GM19328 (cell line): ENCODE measurements at regions not wholly inside any gene's neighbourhood (a gene's known extent, or its start where the extent isn't known, plus 50 kb on each side); places are given as distances from the start of the nearest gene placed in this dataset.
"Not testable (repeated sequence)": the region's sequence is repeated elsewhere in the genome, so short reads cannot be mapped to it uniquely, and the experiment has no call there.

Source experiments
- ATAC-seq: cut with Tn5 transposase; IDR thresholded peaks from one replicate; pipeline ENCODE4 v1.9.1; 2021; ENCODE audit warnings: mild to moderate bottlenecking, moderate library complexity; ENCODE audit not compliant: unreplicated experiment

DNA sequence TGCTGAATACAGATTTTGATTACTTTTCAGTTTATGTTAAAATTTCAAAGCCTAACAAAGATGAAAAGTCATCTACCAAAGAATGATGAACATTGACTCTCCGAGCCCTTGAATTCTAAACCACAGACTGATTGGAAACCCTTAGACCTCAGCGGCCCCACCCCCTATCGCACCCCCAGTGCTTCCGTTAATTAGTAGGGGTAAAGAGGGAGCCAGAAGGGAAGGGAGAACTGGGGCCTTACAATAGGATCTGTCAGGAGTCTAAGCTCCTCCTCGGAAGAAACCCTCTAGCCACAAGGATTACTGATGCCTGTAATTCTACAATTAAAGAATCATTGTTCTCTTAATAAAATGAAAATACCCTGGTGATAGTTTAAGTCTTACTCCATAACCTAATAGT is 79.7 kb upstream of the JARID2 start:
- no peak for ATAC-seq

DNA sequence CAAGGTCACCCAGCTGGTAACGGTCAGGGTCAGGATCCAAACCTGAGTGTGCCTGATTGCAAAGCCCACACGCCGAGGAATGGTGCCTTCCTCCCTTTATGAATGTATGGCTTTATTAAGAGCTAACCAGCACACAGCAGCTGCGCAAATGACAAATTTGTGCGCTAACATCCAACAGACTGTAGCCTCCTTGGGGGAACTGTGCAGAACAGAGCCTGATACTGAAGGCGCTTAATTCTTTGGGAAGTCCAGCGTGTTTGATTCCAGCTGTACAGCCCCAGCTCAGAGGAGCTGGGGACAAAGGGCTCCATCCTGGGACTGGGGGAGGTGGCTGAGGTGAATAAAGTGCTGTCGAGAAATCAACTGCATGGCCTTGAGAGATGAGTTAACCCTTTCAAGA is 75.7 kb upstream of the JARID2 start:
- no peak for ATAC-seq

DNA sequence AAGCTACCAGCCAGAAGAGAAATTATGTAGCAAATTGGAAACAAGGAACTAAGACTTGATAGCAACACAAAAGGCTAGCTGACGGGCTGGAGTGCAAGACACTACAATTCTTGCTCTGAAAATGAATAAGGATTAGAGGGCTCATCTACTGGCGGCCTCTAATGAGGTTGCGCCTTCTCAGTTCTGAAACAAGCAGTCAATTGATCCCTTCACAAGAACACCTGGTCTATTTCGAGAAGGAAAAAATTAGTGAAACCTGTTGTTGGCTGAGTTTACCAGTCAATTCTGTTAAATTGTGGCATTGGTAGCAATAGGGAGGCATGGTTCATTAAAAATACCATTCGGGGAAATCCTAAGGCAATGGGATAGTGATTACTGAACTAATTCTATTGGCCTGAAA is 74.8 kb upstream of the JARID2 start:
- no peak for ATAC-seq

DNA sequence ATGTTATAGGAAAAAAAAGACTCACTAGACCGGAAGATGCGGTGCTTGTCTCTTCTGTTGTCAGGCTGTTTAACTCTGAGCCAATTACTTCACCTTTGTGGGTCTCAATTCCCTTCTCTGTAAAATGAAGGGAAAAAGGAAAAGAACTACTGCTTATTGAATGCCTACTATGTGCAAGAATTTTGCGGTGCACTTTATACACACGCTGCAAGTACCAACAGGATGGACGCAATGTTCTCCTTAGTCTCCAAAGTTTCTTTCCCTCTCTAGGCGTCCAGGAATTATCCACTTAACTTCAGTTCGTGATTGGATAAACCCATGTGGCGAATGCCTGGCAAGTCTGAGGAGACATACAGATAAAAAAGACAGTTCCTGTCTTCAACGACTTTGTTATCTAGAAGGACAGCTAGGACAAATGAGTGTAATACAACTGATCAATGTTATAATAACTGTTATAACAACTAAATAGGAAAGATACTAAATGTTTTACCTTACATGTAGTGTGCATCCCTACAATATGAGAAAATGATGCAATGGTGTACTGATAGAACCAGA is 69.0 kb upstream of the JARID2 start:
- ATAC-seq, result no peak

DNA sequence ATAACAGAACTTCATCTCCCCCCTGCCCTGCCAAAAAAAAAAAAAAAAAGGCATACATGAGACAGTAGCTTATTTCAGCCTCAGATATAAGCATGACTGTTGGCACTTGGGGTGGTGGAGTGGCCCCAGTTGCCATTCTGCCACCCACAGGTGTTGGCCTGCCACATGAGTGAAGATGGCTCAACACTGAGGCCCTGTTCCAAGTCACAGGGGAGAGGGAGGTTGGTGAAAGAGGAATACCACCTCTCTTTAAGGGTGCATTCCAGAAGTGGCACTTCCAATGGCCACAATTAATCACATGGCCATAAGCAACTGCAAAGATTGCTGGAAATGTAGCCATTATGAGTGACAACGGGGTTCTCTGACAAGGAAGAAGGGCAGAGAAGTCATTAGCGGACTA is 61.9 kb upstream of the JARID2 start:
- ATAC-seq, result no peak

DNA sequence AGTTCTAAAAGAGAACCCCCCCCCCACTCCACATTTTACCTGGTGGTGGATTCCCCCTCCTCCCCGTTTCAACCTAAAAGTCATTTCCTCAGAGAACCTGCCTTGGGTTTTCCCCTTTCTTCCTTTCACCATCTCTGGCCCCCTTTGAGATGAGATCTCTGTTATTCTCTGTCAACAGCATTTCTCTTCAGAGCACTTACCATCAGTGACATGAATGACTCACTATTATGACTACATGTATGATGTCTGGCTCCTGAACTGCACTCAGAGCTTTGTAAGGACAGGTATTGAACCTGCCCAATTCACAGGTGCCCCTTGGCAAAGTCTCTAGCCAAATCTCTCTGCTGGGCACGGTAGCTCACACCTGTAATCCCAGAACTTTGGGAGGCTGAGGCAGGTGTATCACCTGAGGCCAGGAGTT is 61.4 kb upstream of the JARID2 start:
- no peak for ATAC-seq

DNA sequence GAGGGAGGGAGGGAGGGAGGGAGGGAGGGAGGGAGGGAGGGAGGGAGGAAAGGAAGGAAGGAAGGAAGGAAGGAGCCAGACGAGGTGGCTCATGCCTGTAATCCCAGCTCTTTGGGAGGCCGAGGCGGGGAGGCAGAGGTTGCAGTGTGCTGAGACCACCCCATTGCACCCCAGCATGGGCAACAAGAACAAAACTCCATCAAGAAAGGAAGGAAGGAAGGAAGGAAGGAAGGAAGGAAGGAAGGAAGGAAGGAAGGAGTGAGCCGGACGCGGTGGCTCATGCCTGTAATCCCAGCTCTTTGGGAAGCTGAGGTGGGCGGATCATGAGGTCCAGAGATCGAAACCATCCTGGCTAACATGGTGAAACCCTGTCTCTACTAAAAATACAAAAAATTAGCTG is 60.8 kb upstream of the JARID2 start:
- not testable (repeated sequence) for ATAC-seq

DNA sequence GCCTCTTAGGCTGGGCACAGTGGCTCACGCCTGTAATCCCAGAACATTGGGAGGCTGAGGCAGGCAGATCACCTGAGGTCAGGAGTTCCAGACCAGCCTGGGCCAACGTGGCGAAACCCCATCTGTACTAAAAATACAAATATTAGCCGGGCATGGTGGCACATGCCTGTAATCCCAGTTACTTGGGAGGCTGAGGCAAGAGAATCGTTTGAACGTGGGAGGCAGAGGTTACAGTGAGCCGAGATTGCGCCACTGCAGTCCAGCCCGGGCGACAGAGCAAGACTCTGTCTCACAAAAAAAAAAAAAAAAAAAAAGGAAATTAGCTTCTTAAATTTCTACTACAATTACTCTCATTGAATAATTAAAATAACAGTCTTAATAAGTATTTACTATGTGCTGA is 52.4 kb upstream of the JARID2 start:
- ATAC-seq, result not testable (repeated sequence)

DNA sequence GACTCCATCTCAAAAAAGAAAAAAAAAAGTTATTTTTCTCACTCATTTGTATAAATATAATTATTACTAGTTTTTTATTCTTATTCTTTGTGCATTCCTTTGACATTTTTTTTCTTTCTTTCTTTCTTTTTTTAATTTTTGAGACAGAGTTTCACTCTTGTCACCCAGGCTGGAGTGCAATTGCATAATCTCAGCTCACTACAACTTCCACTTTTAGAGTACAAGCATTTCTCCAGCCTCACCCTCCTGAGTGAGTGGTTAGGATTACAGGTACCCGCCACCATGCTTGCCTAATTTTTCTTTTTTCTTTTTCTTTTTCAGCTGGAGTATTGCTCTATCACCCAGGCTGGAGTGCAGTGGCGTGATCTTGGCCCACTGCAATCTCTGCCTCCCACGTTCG is 51.4 kb upstream of the JARID2 start:
- no peak for ATAC-seq
